Natural killer cell (primary cell): ENCODE measurements at regions not wholly inside any gene's neighbourhood (a gene's known extent, or its start where the extent isn't known, plus 50 kb on each side); places are given as distances from the start of the nearest gene placed in this dataset.

Source experiments
- ATAC-seq, 3 donors: fragments of 150-1000 bp in 2 of 3; fragments of 200-7000 bp in 1 of 3; cut with Tn5 transposase; 1 replicate in 1 of 3; 2 replicates in 2 of 3; pipeline ENCODE4 v1.10.0; 2021; ENCODE audit warnings: mild to moderate bottlenecking in 2 of 3, moderate library complexity in 2 of 3
- DNase-seq, 2 donors: peaks; one replicate each; pipeline versions ENCODE4 v3.0.0 to v3.0.0-alpha.2; 2013 to 2021; ENCODE audit warnings: mixed read lengths in 1 of 2
- H3K27ac ChIP-seq: one replicate; pipeline ENCODE4 v1.5.1; 2013; ENCODE audit warnings: mild to moderate bottlenecking, low read length
- H3K27me3 ChIP-seq: one replicate; pipeline ENCODE4 v1.6.1; 2013; ENCODE audit warnings: low read length; ENCODE audit not compliant: control insufficient read depth, insufficient read depth
- H3K36me3 ChIP-seq: one replicate; pipeline ENCODE4 v1.6.1; 2013; ENCODE audit warnings: low read length; ENCODE audit not compliant: control insufficient read depth, insufficient read depth
- H3K4me1 ChIP-seq: one replicate; pipeline ENCODE4 v1.6.1; 2013; ENCODE audit warnings: low read length; ENCODE audit not compliant: control insufficient read depth, insufficient read depth
- H3K4me3 ChIP-seq: one replicate; pipeline ENCODE4 v1.5.1; 2013; ENCODE audit warnings: low read length
- H3K9me3 ChIP-seq: one replicate; pipeline ENCODE4 v1.6.1; 2013; ENCODE audit warnings: low read length; ENCODE audit not compliant: control insufficient read depth, insufficient read depth
- H3K27ac Mint-ChIP-seq, 2 donors: one replicate each; pipeline ENCODE4 v1.8.0; 2022; ENCODE audit warnings: mild to moderate bottlenecking in 2 of 2, mixed read lengths in 2 of 2, moderate library complexity in 1 of 2
- H3K27me3 Mint-ChIP-seq, 2 donors: one replicate each; pipeline ENCODE4 v1.8.0; 2022; ENCODE audit warnings: low read depth in 2 of 2, mixed read lengths in 2 of 2
- H3K36me3 Mint-ChIP-seq: one replicate; pipeline ENCODE4 v1.8.0; 2022; ENCODE audit warnings: mixed read lengths
- H3K4me1 Mint-ChIP-seq, 2 donors: one replicate each; pipeline ENCODE4 v1.8.0; 2022; ENCODE audit warnings: mixed read lengths in 2 of 2
- H3K4me3 Mint-ChIP-seq: one replicate; pipeline ENCODE4 v1.8.0; 2022; ENCODE audit warnings: mild to moderate bottlenecking, moderate library complexity, mixed read lengths
- H3K9me3 Mint-ChIP-seq, 2 donors: one replicate each; pipeline ENCODE4 v1.8.0; 2022; ENCODE audit warnings: mixed read lengths in 2 of 2
- whole genome bisulfite sequencing: methylation state at CpG from one replicate; pipeline ENCODE4 v1.1.7; 2013; ENCODE audit warnings: missing lambda C conversion rate; ENCODE audit not compliant: insufficient coverage; 5-methylcytosine and 5-hydroxymethylcytosine counted together
- intact Hi-C: fragments of 100-400 bp; cut with micrococcal nuclease; formaldehyde crosslinking; loops from one replicate; pipeline ENCODE4 v1.14.2; 2022
- TF ChIP-seq, protein P1 (sequence below): fragments of 200-600 bp; IDR thresholded peaks from one replicate; pipeline ENCODE4 v1.8.0; 2022; ENCODE audit warnings: antibody characterized with exemption

DNA sequence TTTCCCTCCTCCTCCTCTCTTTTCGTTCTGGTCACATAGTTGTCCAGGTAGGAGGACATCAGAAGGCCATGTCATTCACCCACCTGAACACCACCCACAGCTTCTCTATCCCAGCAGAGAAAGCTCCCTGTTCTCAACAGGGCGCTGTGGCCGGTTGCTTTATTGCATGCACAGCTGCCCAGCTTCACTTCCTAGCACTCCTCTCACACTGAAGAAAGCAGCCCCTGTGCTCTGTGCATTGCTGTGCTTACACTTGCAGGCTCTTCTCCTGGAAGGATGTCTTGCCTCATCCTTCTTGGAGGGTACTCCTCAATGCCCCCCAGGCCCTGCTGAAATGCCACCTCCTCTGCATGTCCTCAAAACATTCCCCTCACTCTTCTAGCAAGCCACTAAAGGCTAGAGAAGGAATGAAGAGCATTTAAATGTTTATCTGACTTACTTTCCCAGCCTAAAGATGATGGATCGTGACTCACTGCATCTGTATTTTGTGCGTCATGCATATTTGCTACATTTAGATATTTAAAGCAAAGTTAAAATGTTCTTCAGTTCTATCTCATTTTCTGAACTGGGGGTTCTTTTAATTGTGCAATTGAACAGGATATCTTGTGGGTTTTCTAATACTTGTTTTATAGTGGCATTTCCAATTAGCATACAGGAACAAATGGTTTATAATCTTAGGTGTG lies 186.4 kb upstream of the PUDP start:
- 95% methylated on average over 3 of the region's 5 CpGs for WGBS
- no peak for ATAC-seq
- H3K27ac Mint-ChIP-seq, result no peak overlapping the region

DNA sequence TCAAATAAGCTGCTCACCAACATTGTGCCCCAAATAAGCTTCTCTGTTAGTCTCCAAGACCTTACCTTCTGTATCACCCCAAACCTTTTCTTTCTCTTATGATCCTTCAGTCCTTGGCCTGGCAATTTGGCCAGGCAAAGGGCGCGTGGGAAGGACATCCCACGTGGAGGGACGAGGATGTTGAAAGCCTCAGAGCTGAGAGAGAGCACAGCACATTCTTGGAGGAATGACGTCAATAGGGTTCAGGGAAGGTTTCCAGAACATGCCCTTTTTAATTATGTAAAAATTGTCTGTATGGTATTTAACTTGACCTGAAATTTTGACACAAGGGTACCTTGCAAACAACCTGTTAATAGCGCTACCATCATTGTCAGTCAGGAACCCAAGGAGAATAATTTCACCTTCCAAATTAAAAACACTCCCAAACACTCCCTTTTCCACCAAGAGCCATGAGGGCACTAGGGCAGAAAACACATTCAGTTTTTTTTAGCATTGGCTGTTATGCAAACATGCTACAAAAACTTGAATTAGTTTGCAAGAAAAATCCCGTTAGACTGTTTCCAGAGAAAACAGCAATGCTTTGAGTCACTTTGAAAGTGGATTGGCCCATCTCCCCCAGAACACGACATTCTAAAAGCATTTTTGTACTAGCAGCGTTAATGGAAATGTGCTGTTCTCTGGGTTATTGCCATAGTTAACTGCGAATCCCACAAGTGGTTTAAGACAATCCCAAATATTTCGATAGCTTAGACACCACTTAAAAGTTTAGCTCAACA lies 183.2 kb upstream of the PUDP start:
- H3K4me3 Mint-ChIP-seq, result no peak overlapping the region
- intact Hi-C loops, result no loop called here
- H3K4me1 Mint-ChIP-seq, result no peaks in the 10 kb centered on the region
- no peak overlapping the region for H3K27ac Mint-ChIP-seq
- H3K4me3 ChIP-seq, result no peak overlapping the region
- no peaks in the 10 kb centered on the region for H3K27me3 Mint-ChIP-seq
- no peak overlapping the region for H3K27ac ChIP-seq
- H3K9me3 ChIP-seq, result no peaks in the 10 kb centered on the region
- no peaks in the 10 kb centered on the region for H3K36me3 ChIP-seq
- H3K36me3 Mint-ChIP-seq, result peaks cover 12% of the 10 kb centered on the region
- 97% methylated on average over 11 of the region's 11 CpGs for WGBS
- DNase-seq, result no peak
- no peak for ATAC-seq
- no peaks in the 10 kb centered on the region for H3K4me1 ChIP-seq
- TF ChIP-seq, protein P1, sequence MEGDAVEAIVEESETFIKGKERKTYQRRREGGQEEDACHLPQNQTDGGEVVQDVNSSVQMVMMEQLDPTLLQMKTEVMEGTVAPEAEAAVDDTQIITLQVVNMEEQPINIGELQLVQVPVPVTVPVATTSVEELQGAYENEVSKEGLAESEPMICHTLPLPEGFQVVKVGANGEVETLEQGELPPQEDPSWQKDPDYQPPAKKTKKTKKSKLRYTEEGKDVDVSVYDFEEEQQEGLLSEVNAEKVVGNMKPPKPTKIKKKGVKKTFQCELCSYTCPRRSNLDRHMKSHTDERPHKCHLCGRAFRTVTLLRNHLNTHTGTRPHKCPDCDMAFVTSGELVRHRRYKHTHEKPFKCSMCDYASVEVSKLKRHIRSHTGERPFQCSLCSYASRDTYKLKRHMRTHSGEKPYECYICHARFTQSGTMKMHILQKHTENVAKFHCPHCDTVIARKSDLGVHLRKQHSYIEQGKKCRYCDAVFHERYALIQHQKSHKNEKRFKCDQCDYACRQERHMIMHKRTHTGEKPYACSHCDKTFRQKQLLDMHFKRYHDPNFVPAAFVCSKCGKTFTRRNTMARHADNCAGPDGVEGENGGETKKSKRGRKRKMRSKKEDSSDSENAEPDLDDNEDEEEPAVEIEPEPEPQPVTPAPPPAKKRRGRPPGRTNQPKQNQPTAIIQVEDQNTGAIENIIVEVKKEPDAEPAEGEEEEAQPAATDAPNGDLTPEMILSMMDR, result no peak
- H3K9me3 Mint-ChIP-seq, result no peaks in the 10 kb centered on the region
- H3K27me3 ChIP-seq, result no peaks in the 10 kb centered on the region

More for the DNA sequence above, 186.4 kb upstream of the PUDP start:
- Mint-ChIP-seq H3K27me3 (no peaks in the 10 kb centered on the region), H3K4me1 (no peaks in the 10 kb centered on the region), H3K9me3 (no peaks in the 10 kb centered on the region), H3K36me3 (peaks cover 8% of the 10 kb centered on the region), H3K4me3 (no peak overlapping the region)
- Histone ChIP-seq H3K4me3 (no peak overlapping the region), H3K4me1 (no peaks in the 10 kb centered on the region), H3K9me3 (no peaks in the 10 kb centered on the region), H3K36me3 (no peaks in the 10 kb centered on the region), H3K27ac (no peak overlapping the region), H3K27me3 (no peaks in the 10 kb centered on the region)
- no peak for DNase-seq
- TF ChIP-seq, protein P1, result no peak
- intact Hi-C loops, result no loop called here

DNA sequence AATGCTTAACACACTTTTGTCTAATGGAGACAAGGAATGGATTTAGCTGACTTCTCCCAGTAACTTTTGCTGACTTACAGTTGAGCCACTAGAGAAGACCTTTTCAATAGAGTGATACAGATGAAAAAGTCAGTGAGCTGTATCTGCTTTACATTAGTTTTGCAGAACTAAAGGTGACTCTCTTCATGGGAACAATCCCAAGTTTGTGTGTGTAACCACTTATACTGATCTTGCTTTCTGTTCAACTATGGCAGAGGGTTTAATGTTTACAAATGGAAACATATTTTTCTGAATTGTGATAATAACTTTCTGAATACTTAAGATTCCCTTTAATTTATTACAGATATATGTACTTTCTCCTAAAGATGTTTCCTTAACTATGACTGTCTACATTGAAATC lies 182.6 kb upstream of the PUDP start:
- TF ChIP-seq, protein P1, result no peak
- Histone ChIP-seq H3K36me3 (no peaks in the 10 kb centered on the region), H3K4me3 (no peak overlapping the region), H3K27ac (no peak overlapping the region), H3K9me3 (no peaks in the 10 kb centered on the region), H3K27me3 (no peaks in the 10 kb centered on the region), H3K4me1 (no peaks in the 10 kb centered on the region)
- no peaks in the 10 kb centered on the region for H3K27me3 Mint-ChIP-seq
- H3K4me3 Mint-ChIP-seq, result no peak overlapping the region
- ATAC-seq, result no peak
- H3K9me3 Mint-ChIP-seq, result no peaks in the 10 kb centered on the region
- H3K27ac Mint-ChIP-seq, result no peak overlapping the region
- no peak for DNase-seq
- intact Hi-C loops, result no loop called here
- peaks cover 18% of the 10 kb centered on the region for H3K36me3 Mint-ChIP-seq
- no peaks in the 10 kb centered on the region for H3K4me1 Mint-ChIP-seq
